GM21526 (cell line): ENCODE measurements at regions not wholly inside any gene's neighbourhood (a gene's known extent, or its start where the extent isn't known, plus 50 kb on each side); places are given as distances from the start of the nearest gene placed in this dataset.
A peak's percentile ranks its signal among the peaks of the same experiment; 100 is the strongest.

ENCODE experiments used
- ATAC-seq: cut with Tn5 transposase; IDR thresholded peaks from one replicate; pipeline ENCODE4 v1.9.1; 2021; ENCODE audit warnings: moderate library complexity; ENCODE audit not compliant: unreplicated experiment, low FRiP score

DNA sequence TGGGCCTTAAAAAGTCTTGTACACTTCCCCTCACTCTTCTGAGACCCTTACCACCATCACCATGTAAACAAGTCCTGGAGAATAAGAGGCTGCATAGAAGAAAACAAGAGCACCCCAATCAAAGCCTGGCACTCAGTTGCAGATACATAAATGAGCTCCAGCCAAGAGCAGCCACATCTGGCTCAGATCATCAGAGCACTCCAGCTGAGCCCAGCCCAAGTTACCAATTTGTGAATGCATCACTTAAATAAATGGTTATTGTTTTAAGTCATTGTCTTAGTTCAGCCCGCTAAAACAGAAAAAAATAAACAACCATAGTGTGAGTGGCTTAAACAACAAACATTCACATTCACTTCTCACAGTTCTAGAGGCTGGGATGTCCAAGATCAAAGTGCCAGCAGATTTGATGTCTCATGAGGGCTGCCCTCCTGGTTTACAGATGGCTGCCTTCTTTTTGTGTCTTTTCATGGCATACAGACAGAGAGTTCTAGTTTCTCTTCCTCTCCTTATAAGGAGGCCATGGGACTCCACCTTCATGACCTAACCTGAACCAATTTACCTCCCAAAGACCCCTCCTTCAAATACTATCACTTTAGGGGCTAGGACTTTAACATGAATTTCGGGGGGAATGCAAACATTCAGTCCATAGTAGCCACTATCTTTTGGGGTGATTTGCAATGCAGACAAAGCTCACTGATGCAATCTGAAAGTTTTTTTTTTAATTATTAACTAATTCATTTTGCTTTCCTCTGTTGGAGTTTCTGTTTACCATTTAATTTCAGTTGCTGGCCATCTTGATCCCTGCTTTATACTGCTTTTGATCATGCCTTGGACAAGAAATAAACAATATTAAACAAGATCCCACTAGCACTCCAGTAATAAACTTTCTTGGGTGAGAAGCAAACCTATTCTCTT, 187.5 kb upstream of the ACVR2A start:
- ATAC-seq = no peak

DNA sequence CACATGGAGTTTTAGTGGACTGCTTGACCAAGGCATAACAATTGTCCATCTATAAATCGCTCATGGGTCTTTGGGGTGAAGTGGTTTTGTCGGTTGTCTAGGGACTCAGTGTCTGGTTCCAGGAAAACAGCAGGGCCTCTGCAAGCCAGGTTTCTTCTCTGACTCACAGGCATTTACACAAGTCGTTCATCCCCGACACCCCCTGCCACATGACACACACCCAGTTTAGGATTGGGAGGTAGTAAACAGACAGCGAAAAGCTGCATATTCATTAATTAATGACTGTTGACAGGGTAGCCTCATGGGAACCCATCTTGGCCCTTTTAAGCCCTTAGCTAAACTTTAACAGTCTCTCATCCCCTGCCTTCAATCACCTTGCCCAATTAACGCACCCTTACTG, 194.8 kb upstream of the ACVR2A start:
- no peak for ATAC-seq

DNA sequence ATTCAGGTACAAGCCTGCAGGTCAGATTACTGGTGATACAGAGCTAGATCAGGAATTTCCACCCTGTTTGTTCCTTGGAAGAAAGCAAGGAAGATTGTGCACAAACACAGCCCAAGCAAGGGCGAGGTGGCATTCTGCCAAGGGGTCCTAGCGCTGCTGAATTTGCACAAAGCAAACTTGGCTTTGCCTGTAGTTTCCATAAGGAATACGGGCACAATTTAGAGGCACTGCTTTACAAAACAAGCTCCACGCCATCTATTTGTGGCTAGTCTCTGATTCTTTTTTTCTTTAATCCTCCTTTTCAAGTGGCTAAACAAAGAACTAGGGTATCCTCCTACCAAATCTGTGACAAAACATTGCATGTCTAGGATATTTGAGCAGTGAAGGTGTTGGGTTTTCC, 195.5 kb upstream of the ACVR2A start:
- ATAC-seq = no peak

DNA sequence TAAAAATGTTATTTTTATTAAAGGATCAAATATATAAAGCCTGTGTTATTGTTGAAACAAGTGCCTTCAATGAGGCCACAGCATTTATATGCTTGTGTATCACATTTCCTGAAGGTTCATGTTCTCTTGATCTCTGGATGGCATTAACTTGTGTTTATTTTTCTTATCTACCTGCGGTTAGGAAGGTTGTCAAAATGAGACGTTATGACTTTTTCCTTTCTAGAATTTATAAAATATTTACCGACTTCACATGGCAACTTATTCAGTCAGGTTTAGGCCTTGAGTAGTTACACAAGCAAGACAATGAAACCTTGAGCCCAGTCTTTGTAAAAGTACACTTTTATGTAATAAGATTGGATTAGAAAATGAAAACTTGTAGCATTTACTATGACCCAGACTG, 196.4 kb upstream of the ACVR2A start:
- no peak for ATAC-seq

DNA sequence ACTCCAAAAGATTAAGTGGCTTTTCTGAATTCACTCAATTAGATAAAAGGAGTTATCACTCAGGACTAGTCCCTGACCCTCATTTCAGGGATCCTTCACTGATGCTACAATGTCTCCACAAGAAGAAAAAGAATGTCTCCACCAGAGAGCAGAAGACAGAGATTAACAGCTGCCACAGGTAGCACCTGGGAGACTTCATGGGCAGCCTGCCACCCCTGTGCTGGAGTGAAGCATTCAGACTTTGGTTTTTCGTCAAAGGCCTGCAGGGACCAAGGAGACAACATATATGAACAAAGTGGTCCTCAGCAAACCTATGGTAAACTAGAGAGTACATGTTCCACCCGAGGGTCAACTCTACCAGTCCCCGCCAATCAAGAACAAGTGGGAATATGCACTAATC, 197.0 kb upstream of the ACVR2A start:
- ATAC-seq = no peak

DNA sequence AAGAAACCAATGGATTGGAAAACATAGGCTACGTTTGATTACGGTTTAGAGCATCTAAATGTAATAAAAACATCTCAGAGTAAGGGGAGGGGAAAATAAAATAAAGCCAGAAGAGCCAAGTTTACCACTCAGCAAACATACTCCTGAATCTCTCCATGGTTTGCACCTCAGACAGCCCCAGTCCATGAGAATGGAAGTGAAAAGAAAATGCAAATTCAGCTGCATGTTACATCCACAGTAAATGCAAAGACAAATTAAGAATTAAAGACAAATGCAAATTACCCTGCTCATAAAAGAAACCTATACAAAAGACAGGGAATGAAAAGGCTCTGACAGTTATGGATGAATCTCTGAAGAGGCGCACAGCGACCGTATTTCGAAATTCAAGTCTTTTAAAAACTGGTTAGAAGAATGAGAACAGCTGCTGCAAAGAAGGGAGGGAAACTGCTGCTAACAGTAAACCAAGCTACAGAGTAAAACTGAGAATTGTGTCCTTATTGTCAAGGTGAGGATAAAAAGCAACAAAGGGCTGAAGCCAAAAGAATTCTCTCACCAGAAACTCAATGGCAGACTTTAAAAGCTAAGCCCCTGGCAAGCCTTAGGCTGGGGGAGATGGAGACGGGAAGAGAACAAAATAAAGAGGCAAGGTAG, 197.9 kb upstream of the ACVR2A start:
- no peak for ATAC-seq

DNA sequence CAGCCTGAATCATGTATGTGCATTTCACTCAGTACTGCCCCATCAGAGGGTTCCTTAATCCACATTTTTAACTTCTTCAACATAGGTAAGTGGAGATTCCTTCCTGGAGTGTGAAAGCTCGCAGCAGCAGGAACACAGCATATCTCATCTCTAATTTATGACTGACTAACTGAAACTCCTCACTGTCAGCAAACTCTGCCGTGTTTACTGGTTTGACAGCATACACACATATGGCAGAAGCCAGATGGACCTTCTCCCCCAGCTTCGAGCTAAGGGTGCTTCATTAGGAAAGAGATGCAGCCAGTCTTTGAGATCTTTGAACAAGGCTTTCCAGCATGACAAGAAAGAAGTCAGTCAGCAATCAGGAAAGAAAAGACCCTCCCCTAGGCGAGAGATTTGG, 200.3 kb upstream of the ACVR2A start:
- ATAC-seq = no peak

DNA sequence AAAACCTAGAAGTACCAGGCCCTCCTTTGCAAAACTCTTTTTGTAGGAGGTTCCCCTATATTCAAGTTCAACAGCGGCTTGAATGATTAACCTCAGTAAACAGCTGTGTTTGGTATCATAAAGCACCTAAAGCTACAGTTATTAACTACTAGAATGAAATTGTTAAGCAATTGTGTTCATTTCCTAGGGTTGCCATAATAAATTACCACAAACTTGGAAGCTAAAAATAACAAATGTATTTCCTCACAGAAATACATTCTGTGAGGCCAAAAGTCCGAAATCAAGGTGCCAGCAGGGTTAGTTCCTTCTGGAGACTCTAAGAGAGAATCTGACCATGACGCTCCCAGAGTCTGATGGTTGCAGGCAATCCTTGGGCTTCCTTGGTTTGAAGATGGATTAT, 202.1 kb upstream of the ACVR2A start:
- ATAC-seq = no peak

DNA sequence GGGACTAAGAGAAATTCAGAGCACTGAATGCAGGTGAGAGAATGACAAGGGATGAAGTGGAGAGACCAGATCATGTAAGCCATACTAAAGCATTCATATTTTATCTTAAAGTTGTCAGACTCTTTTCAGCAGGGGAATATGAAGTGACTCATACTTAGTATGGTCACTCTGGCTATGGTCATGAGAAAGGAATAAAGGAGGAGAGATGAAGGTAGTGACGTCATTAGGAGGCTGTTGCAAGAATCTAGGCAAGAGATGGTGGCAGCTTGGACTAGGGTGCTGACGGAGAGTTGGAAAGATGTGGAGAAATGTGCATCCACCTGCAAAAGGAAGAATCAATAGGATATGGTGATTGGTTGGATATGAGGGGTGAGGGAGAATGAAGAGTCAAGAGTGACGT, 203.2 kb upstream of the ACVR2A start:
- ATAC-seq = no peak

DNA sequence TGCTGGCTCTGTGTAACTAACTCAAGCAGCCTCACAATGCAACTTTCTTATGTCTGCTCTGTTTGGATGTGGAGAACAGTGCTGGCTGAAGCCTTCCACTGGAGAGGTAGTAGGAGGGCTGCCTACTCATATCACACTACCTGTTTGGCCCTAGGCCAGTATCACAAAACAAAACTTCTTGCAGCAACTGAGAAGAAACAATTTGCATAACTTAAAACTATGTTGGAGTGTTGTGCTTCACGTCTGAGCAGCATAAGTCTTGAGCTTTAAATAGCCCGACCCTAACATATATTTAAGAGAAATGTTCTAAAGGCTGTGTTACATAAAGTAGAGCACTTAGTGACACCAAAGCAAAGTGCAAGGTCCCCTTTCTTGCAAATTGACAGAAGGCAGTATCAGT, 204.9 kb upstream of the ACVR2A start:
- ATAC-seq = peak; percentile 87

DNA sequence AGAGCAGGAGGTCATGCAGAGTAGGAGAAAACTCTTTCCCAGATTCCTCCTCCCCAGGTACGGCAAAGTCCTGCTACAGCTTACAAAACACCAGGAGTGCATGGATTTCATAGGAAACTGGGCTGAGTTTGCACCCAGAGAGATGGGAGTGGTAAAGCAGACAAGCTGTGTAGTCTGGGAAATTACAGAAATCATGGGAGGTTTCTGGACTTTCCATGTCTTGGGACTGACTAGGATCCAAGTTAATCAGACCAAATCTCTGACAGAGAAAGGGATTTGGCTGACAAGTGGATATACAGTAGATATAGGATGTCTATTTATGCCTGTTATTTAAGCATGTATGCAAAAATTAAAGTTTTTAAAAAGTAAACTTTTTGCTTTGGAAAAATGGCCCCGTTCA, 205.4 kb upstream of the ACVR2A start:
- ATAC-seq = no peak

DNA sequence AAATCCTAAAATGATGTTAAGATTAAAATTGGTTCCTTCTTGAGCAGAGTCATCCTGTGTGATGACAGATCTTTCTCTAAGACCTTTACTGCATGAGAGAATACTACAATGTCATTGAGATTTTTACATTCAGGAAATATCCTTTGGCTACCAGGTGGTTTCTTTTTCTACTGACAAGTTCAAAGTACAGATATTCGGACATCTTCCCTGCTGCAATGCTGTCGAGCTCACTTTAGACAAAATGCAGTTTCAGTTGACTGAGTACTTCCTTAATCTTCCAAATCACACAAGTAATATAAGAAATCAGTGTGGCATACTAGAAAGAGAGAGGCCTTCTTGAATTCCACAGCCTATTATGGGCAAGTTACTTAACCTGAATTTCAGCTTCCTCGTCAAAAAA, 207.9 kb upstream of the ACVR2A start:
- no peak for ATAC-seq

DNA sequence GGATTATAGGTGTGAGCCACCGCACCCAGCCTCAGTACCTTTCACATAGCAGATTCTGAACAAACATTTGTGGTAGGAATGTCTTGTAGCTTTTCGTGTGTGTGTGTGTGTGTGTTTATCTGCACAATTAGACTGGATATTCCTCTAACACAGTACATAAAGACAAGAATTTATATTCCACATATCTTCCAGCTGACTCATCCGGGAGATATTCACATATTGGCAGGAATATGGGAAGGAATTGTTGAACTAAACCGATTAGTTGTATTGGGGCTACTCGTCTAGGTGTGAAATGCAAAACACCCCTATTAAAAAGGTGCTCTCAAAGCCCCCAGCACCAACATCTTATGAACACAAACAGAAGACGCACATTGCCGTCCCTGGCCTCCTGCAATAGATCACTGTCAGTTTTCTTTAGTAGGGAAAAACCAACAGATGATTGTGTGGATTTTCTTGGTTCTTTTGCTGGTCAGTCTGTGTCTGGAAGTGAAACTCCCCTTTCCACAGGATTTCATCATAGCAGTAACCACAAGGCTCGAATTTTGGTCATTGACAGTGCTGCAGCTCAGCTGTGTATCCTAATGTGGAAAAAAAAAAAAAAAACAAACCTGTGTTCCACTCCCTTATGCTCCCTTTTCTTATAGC, 208.5 kb upstream of the ACVR2A start:
- ATAC-seq = no peak

DNA sequence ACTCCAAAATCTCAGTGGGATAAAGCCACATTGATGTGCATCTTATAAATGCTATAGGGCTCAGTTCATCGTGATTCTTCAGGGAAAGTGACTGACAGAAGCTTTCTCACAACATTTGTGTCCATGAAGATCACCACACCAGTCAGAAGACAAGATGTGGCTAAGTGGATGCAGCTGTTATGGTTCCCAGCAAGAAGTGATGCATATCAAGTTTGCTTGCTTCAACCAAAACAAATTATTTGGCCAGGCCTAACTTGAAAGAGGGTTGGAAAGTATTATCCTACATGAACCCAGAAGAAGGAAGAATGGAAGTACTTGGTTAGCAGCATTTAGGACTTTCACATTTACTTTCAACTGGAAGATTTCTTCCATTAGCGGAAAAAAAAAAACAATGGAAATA, 210.0 kb upstream of the ACVR2A start:
- no peak for ATAC-seq

DNA sequence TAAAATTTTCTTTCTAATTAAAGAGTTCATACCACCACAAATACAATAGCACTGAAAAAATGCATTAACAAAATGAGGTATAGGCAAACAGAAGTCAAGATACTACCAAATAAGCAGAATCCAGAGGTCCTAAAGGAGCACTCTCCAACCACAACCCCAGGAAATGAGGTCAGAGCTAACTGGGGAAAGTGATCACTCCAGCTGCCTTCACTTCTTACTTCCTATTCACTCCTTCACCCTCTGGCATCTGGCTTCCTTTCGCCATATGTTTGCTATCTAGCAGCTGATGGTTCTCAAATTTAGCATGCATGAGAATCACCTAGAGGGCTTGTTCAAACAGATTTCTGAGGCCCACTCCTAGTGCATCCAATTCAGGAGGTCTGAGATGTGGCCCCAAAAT, 212.6 kb upstream of the ACVR2A start:
- no peak for ATAC-seq

DNA sequence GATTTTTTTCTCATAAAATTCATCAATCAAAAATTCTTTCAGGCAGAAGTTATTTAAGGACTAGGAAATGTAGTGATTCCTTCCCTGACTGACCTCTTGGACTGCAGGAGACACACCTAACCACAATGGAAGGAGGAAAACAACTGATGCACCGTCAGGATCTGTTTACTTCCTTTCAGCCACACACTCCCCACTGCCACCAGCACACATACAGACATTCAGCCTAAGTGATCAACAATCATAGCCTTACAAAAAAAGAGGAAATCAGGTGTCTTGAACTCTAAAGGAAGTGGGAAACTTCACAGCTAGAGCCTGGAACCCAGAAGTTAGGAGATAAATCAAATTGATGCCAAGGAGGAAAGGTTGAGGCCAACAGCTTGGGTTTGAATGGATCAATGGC, 213.5 kb upstream of the ACVR2A start:
- no peak for ATAC-seq

DNA sequence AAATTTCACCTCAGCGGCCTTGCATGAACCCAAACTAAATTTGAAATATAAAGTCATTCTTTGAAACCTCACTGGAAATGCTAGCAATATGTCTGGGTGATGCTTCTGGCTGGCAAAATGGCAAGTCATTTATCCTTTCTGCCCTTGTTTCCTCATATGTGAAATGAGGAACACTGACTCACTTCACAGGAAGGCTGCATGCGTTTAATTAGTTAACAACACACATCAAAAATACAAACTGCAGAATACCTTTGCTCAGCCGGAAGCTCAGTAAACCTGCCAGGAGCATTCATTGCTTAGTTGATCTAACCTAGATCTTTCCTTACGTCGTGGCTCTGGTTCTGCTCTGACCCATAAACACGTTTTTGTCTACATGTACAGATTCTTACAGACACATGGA, 214.2 kb upstream of the ACVR2A start:
- ATAC-seq = no peak

DNA sequence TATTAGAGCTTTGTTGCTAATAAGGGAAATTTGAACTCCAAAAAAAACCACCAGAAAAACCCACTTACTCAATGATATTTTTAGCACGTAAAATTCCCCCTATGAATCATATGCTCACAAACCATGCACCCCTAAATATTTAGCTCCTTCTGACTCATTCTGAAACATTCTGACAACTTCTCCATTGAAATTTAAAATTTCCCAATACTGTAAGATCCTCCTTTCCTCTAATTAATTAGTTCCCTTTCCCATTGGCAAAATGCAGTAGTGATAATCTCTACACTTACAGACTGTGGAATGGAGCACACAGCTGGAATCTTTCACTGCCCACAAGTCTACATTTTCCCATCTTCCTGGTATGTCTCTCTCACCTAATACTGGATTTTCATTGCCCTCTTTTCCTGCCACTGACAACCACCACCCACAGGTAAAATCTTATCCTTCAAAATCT, 215.8 kb upstream of the ACVR2A start:
- ATAC-seq = peak; percentile 50

DNA sequence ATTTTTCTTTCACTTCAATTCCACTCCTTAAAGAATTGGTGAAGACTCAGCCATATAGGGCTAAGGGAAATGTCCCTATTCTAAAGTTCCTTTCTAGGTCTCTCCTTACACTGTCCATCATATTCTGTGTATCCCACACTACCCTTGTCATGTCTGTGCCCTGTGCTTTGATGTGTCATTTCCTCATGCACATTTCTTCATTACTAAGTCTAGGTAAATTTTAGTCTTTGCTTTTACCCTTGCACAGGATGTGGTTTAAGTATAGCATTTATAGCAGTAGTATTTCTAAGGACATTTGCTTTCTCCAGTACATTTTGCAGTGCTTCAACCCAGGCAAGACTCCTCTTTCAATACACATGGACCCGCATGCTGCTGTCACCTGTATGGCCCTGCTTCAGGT, 221.5 kb upstream of the ACVR2A start:
- peak; percentile 95 for ATAC-seq

DNA sequence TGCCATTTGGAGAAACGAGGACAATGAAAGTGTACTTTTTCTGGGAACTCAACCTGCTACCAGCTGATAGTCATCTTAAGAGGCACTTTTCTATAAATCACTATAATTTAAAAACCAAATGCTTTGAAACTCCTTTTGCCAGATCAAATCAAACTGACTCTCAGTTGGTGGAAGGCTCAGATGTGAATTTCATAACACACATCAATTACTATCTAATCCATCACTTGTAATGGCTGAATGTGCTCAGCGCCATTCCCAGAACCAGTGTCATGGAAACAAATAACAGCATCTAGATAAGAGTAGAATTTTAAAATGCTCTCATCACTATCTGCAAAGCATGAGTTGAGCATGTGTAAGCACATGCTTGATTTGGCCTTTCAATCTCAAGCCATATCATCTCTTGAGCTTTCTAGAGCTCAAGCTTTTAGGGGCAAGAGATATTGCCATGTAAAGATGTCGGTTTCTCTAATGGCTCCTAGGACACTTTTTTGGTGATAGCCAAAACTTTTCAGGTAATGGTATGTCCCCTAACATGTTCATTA, 223.1 kb upstream of the ACVR2A start:
- ATAC-seq = no peak

DNA sequence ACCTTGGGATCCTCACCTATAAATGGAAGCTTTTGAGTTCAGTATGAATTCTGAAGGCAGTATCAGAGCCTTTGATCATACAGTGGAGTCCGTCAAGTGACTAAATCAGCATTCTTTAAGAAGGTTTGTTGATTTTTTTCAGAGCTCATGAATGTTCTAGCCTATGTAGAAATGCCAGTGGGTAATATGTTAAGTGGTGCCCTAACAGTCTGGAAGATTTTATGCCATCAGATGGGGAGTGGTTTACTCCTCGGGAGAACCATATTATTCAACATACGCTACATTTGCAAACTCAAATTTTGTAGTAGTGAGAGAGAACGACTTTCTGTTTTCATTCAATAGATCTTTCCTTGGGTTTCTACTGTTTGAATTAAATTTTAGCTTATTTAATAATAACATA, 225.0 kb upstream of the ACVR2A start:
- ATAC-seq = no peak
